ENCODE measurements at regions not wholly inside any gene's neighbourhood (a gene's known extent, or its start where the extent isn't known, plus 50 kb on each side); places are given as distances from the start of the nearest gene placed in this dataset.
"Not testable (repeated sequence)": the region's sequence is repeated elsewhere in the genome, so short reads cannot be mapped to it uniquely, and the experiment has no call there.

DNA sequence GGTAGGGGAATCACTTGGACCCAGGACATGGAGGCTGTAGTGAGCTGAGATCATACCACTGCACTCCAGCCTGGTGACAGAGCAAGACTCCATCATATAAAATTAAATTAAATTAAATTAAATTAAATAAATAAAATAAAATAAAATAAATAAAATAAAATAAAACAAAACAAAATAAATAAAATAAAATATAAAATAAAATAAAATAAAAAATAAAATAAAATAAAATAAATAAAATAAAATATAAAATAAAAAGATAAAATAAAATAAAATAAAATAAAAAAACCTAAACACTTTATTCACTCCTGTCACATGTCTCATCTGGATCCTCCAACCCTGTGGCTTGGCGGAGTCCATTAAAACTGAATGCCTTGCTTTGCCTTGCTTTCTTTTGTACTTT, 89.8 kb downstream of the EIF1AY start:
- TF ChIP-seq CTCF (IDR thresholded peaks at IDR 0.05; ENCODE audit: low read depth, low read length, poor library complexity, severe bottlenecking); EZH2phosphoT487 (IDR thresholded peaks at IDR 0.05; ENCODE audit: borderline replicate concordance, low read length): not testable (repeated sequence)

Measured in DOHH2 (cell line).